GM18867 (cell line): ENCODE measurements at regions not wholly inside any gene's neighbourhood (a gene's known extent, or its start where the extent isn't known, plus 50 kb on each side); places are given as distances from the start of the nearest gene placed in this dataset.
"Not testable (repeated sequence)": the region's sequence is repeated elsewhere in the genome, so short reads cannot be mapped to it uniquely, and the experiment has no call there.

Experiments
- ATAC-seq: cut with Tn5 transposase; IDR thresholded peaks from one replicate; pipeline ENCODE4 v1.9.1; 2021; ENCODE audit warnings: mild to moderate bottlenecking, moderate library complexity; ENCODE audit not compliant: unreplicated experiment

- no peak for ATAC-seq
Observed at GRCh38 chr5:18203296-18203695, 569.0 kb downstream of the TAF11L14 start.

- no peak for ATAC-seq
Observed at GRCh38 chr5:18213666-18214065, 579.4 kb downstream of the TAF11L14 start.

- no peak for ATAC-seq
Observed at GRCh38 chr5:18216016-18216415, 581.8 kb downstream of the TAF11L14 start.

- no peak for ATAC-seq
Observed at GRCh38 chr5:18216729-18217128, 582.5 kb downstream of the TAF11L14 start.

GRCh38 chr5:18219241-18219640 lies 585.0 kb downstream of the TAF11L14 start:
- ATAC-seq, result no peak

GRCh38 chr5:18220631-18221030 lies 586.4 kb downstream of the TAF11L14 start:
- ATAC-seq, result no peak

- ATAC-seq, result no peak
Observed at GRCh38 chr5:18236386-18236785, 602.1 kb downstream of the TAF11L14 start.

- ATAC-seq, result no peak
Observed at GRCh38 chr5:18238321-18238720, 604.1 kb downstream of the TAF11L14 start.

GRCh38 chr5:18240971-18241370 lies 606.7 kb downstream of the TAF11L14 start:
- ATAC-seq, result no peak

GRCh38 chr5:18243846-18244245 lies 609.6 kb downstream of the TAF11L14 start:
- no peak for ATAC-seq

- no peak for ATAC-seq
Observed at GRCh38 chr5:18244309-18244708, 610.0 kb downstream of the TAF11L14 start.

GRCh38 chr5:18252559-18252958 lies 618.3 kb downstream of the TAF11L14 start:
- no peak for ATAC-seq

- no peak for ATAC-seq
Observed at GRCh38 chr5:18264126-18264882, 630.0 kb downstream of the TAF11L14 start.

- no peak for ATAC-seq
Observed at GRCh38 chr5:18270635-18271338, 636.5 kb downstream of the TAF11L14 start.

GRCh38 chr5:18276939-18277338 lies 642.7 kb downstream of the TAF11L14 start:
- no peak for ATAC-seq

- ATAC-seq, result no peak
Observed at GRCh38 chr5:18281947-18282581, 647.8 kb downstream of the TAF11L14 start.

GRCh38 chr5:18285257-18285656 lies 651.0 kb downstream of the TAF11L14 start:
- ATAC-seq, result no peak

GRCh38 chr5:18292146-18292545 lies 657.9 kb downstream of the TAF11L14 start:
- ATAC-seq, result no peak

- not testable (repeated sequence) for ATAC-seq
Observed at GRCh38 chr5:18295696-18296095, 661.4 kb downstream of the TAF11L14 start.

GRCh38 chr5:18299166-18299565 lies 664.9 kb downstream of the TAF11L14 start:
- no peak for ATAC-seq

- peak; percentile 91 for ATAC-seq
Observed at GRCh38 chr5:18305288-18305924, 671.1 kb downstream of the TAF11L14 start.
